Common myeloid progenitor, CD34-positive (primary cell): ENCODE measurements at regions not wholly inside any gene's neighbourhood (a gene's known extent, or its start where the extent isn't known, plus 50 kb on each side); places are given as distances from the start of the nearest gene placed in this dataset.

ENCODE experiments used
- CTCF ChIA-PET: fragments of 350-600 bp; sonication (Branson Sonifier 250); formaldehyde crosslinking; loops from one replicate; lab custom pipeline; 2021; ENCODE audit warnings: antibody characterized with exemption; lab: Charles Lee
- POLR2A ChIA-PET: fragments of 350-600 bp; sonication (Branson Sonifier 250); formaldehyde crosslinking; loops from one replicate; lab custom pipeline; 2021; ENCODE audit warnings: antibody characterized with exemption; lab: Charles Lee
- DNase-seq, 3 donors: peaks; one replicate each; pipeline versions ENCODE4 v3.0.0 to v3.0.0-alpha.2; 2013
- H3K27ac ChIP-seq, 2 experiments: 1 replicate in 1 of 2; 2 replicates in 1 of 2; pipeline ENCODE4 v1.7.0; 2013; ENCODE audit warnings: inconsistent platforms in 2 of 2, low read length in 2 of 2, mild to moderate bottlenecking in 2 of 2, low read depth in 1 of 2, moderate library complexity in 1 of 2; ENCODE audit not compliant: severe bottlenecking in 2 of 2, insufficient read depth in 1 of 2, poor library complexity in 1 of 2
- H3K27me3 ChIP-seq, 5 experiments: replicated peaks in 2 of 5; 1 replicate in 3 of 5; 2 replicates in 2 of 5; pipeline versions ENCODE4 v1.6.1 to v1.7.0; 2013; ENCODE audit warnings: low read length in 4 of 5, mild to moderate bottlenecking in 2 of 5, moderate library complexity in 2 of 5, inconsistent platforms in 1 of 5; ENCODE audit not compliant: insufficient read depth in 5 of 5, control insufficient read depth in 4 of 5
- H3K36me3 ChIP-seq, 4 experiments: 1 replicate in 2 of 4; 2 replicates in 2 of 4; pipeline versions ENCODE4 v1.6.1 to v1.7.0; 2013; ENCODE audit warnings: low read length in 3 of 4, control low read depth in 1 of 4, mild to moderate bottlenecking in 1 of 4; ENCODE audit not compliant: control insufficient read depth in 4 of 4, insufficient read depth in 4 of 4
- H3K4me1 ChIP-seq, 4 experiments: 1 replicate in 3 of 4; 2 replicates in 1 of 4; pipeline versions ENCODE4 v1.6.1 to v1.7.1; 2013; ENCODE audit warnings: low read length in 3 of 4, mild to moderate bottlenecking in 3 of 4, control low read depth in 1 of 4, inconsistent platforms in 1 of 4, moderate library complexity in 1 of 4; ENCODE audit not compliant: control insufficient read depth in 4 of 4, insufficient read depth in 4 of 4; ENCODE audit errors: control extremely low read depth in 1 of 4
- H3K4me3 ChIP-seq, 7 experiments: 1 replicate in 4 of 7; 2 replicates in 3 of 7; pipeline versions ENCODE4 v1.5.1 to v1.7.0; 2013; ENCODE audit warnings: mild to moderate bottlenecking in 7 of 7, low read length in 6 of 7, moderate library complexity in 6 of 7, inconsistent platforms in 2 of 7, low read depth in 2 of 7, control low read depth in 1 of 7; ENCODE audit not compliant: insufficient read depth in 4 of 7, control insufficient read depth in 1 of 7; ENCODE audit errors: extremely low read depth in 1 of 7
- H3K9me3 ChIP-seq, 5 experiments: 1 replicate in 4 of 5; 2 replicates in 1 of 5; pipeline versions ENCODE4 v1.6.1 to v1.7.1; 2013; ENCODE audit warnings: low read length in 4 of 5, mild to moderate bottlenecking in 2 of 5, inconsistent platforms in 1 of 5, low read depth in 1 of 5, moderate library complexity in 1 of 5; ENCODE audit not compliant: control insufficient read depth in 4 of 5, insufficient read depth in 2 of 5; ENCODE audit errors: control extremely low read depth in 1 of 5
- WGBS: methylation state at CpG from one replicate; pipeline ENCODE4 v1.1.5; 2013; ENCODE audit not compliant: insufficient coverage; 5-methylcytosine and 5-hydroxymethylcytosine counted together

GRCh38 chr11:134582770-134583095, 170.7 kb upstream of the B3GAT1 start:
- POLR2A ChIA-PET, result no interaction called here
- H3K27ac ChIP-seq, result no peak overlapping the region
- no CpG with 5 or more reads among the region's 1 CpG for WGBS
- H3K36me3 ChIP-seq, result no peaks in the 10 kb centered on the region
- peaks cover 0 to 10% (median 2%) of the 10 kb centered on the region in 5 experiments for H3K27me3 ChIP-seq
- no peak for DNase-seq
- no peaks in the 10 kb centered on the region for H3K9me3 ChIP-seq
- no peak overlapping the region for H3K4me3 ChIP-seq
- CTCF ChIA-PET, result no interaction called here
- peaks cover 0 to 32% (median 22%) of the 10 kb centered on the region in 4 experiments for H3K4me1 ChIP-seq

DNA sequence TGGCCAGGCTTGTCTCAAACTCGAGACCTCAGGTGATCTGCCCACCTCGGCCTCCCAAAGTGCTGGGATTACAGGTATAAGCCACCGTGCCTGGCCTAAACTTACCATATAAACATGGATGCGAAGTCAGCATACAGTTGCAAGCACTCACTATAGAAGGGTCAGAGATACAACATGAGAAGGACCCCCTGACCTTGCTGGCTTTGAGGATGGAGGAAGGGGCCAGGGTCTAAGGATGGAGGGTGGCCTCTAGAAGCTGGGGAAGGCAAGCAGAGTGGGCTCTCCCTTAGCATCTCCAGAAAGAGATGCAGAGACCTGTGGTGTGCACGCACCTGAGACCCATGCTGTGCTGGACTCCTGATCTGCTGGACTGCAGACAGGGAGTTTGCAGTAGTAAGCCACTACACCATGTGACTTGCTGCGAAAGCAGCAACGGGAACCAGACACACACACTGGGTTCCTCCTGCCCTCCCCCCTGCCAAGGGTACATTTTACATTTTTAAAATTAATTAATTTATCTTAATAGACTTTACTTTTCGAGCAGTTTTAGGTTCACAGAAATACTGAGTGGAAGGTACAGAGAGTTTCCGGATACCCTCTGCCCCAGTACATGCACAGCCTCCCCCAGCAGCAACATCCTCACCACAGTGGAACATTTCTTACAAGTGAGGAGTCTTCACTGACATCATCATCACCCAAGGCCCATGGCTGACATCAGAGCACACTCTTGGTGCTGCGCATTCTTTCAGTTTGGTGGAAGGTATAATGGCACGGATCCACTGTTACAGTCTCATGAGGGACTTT, 170.1 kb upstream of the B3GAT1 start:
- Histone ChIP-seq H3K36me3 (no peaks in the 10 kb centered on the region), H3K9me3 (no peaks in the 10 kb centered on the region), H3K4me3 (no peak overlapping the region), H3K4me1 (peaks cover 0 to 32% (median 22%) of the 10 kb centered on the region in 4 experiments), H3K27me3 (peaks cover 0 to 12% (median 4%) of the 10 kb centered on the region in 5 experiments), H3K27ac (no peak overlapping the region)
- ChIA-PET POLR2A (no interaction called here), CTCF (no interaction called here)
- peak in 1 of 3 donors; percentile 21 for DNase-seq
- 89% methylated on average over 9 of the region's 11 CpGs for WGBS

GRCh38 chr11:134581121-134581626, 169.1 kb upstream of the B3GAT1 start:
- H3K27ac ChIP-seq, result no peak overlapping the region
- H3K4me1 ChIP-seq, result peaks cover 0 to 32% (median 22%) of the 10 kb centered on the region in 4 experiments
- ChIA-PET CTCF (no interaction called here), POLR2A (no interaction called here)
- H3K9me3 ChIP-seq, result no peaks in the 10 kb centered on the region
- H3K4me3 ChIP-seq, result no peak overlapping the region
- H3K36me3 ChIP-seq, result no peaks in the 10 kb centered on the region
- DNase-seq, result no peak
- WGBS, result 97% methylated on average over 9 of the region's 9 CpGs
- peaks cover 0 to 13% (median 4%) of the 10 kb centered on the region in 5 experiments for H3K27me3 ChIP-seq

DNA sequence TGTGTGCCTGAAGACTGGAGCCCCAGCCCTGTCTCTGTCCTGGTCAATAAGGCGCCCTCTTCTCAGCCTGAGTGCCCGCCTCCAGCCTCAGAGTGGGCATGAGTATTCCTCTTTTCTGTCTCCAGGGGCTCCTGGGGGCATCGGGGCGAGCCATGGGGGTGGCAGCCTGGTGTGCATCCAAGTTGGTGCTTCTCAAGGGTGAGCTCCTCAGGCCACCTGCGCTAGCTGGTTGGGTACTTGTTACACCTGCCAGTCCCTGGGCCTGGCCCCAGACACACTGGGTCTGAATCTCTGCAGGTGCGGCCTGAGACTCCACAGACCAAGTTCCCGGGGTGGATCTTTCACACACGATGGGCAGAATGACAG, 168.6 kb upstream of the B3GAT1 start:
- WGBS, result 100% methylated on average over 6 of the region's 8 CpGs
- H3K4me1 ChIP-seq, result peaks cover 0 to 32% (median 22%) of the 10 kb centered on the region in 4 experiments
- H3K36me3 ChIP-seq, result no peaks in the 10 kb centered on the region
- peaks cover 0 to 8% (median 4%) of the 10 kb centered on the region in 5 experiments for H3K27me3 ChIP-seq
- no peak overlapping the region for H3K27ac ChIP-seq
- ChIA-PET CTCF (no interaction called here), POLR2A (no interaction called here)
- H3K9me3 ChIP-seq, result no peaks in the 10 kb centered on the region
- DNase-seq, result no peak
- H3K4me3 ChIP-seq, result no peak overlapping the region

DNA sequence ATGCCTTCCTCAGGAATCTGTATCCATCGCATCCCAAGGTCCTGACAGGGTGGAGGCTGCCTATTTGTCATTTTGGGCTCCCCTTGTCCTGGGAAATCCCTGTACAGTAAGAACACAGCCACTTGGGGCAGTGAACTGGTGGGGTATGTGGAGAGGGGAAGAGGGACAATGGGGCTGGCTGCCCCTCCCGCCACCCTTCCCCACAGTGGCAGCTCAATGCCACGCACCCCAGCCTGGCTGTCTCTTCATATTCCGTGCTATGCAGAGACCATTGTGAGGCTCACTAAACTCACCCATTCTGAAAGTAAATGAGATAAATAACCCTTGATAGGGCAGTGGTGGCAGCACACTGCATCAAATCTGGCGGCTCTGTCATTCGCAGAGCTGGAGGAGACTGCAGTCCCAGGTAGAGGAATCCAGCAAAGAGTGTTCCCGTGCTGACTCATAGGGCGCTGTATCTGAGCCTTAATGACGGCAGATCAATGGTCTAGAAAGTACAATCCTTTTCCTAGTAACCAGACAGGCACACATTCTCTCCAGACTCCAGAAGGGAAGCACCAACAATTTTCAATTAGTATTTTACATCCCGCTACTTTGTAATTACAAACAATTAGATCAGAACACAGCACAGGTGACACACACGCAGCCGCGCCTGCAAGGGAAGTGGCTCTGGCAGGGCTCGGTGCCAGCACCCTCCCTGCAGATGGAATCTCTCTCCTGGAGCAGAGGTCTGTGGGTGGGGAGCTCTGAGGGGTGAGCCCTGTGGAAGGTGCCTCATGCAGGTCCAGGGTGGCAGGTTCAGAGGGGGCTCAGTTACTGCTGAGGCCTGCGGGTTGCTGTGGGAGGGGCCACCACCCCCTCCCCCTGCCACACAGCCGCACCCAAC, 167.9 kb upstream of the B3GAT1 start:
- Histone ChIP-seq H3K4me1 (peaks cover 0 to 29% (median 19%) of the 10 kb centered on the region in 4 experiments), H3K4me3 (no peak overlapping the region), H3K27ac (no peak overlapping the region), H3K27me3 (peaks cover 0 to 8% (median 4%) of the 10 kb centered on the region in 5 experiments), H3K9me3 (no peaks in the 10 kb centered on the region), H3K36me3 (no peaks in the 10 kb centered on the region)
- ChIA-PET CTCF (no interaction called here), POLR2A (no interaction called here)
- DNase-seq, result no peak
- WGBS, result 62% methylated on average over 16 of the region's 16 CpGs

GRCh38 chr11:134578807-134579723, 167.0 kb upstream of the B3GAT1 start:
- DNase-seq, result no peak
- no peaks in the 10 kb centered on the region for H3K9me3 ChIP-seq
- H3K27me3 ChIP-seq, result peaks cover 0 to 8% (median 4%) of the 10 kb centered on the region in 5 experiments
- peaks cover 0 to 21% (median 14%) of the 10 kb centered on the region in 4 experiments for H3K4me1 ChIP-seq
- no peak overlapping the region for H3K27ac ChIP-seq
- no peak overlapping the region for H3K4me3 ChIP-seq
- POLR2A ChIA-PET, result no interaction called here
- 88% methylated on average over 20 of the region's 22 CpGs for WGBS
- CTCF ChIA-PET, result no interaction called here
- no peaks in the 10 kb centered on the region for H3K36me3 ChIP-seq
